DOHH2 (cell line): ENCODE measurements at regions not wholly inside any gene's neighbourhood (a gene's known extent, or its start where the extent isn't known, plus 50 kb on each side); places are given as distances from the start of the nearest gene placed in this dataset.

ENCODE experiments used
- H3F3A ChIP-seq: fragments of 200-600 bp; sonication (generic), shearing (Covaris generic); 2 replicates; pipeline ENCODE4 v1.6.0; 2016; ENCODE audit warnings: antibody characterized with exemption, mild to moderate bottlenecking; ENCODE audit not compliant: control insufficient read depth, insufficient read depth
- H3K27ac ChIP-seq: fragments of 200-600 bp; sonication (generic); 2 replicates; pipeline ENCODE4 v1.5.1; 2014; ENCODE audit warnings: low read depth, mild to moderate bottlenecking, low read length, moderate library complexity
- H3K27me3 ChIP-seq: fragments of 200-600 bp; sonication (generic); 2 replicates; pipeline ENCODE4 v1.6.1; 2014; ENCODE audit warnings: mild to moderate bottlenecking, low read length, mixed read lengths; ENCODE audit not compliant: control insufficient read depth
- H3K36me3 ChIP-seq: fragments of 200-600 bp; sonication (generic); 2 replicates; pipeline ENCODE4 v1.6.1; 2014; ENCODE audit warnings: mild to moderate bottlenecking, low read length, moderate library complexity, mixed read lengths; ENCODE audit not compliant: control insufficient read depth
- H3K4me1 ChIP-seq: fragments of 200-600 bp; sonication (generic); 2 replicates; pipeline ENCODE4 v1.6.1; 2014; ENCODE audit warnings: mild to moderate bottlenecking, low read length, mixed read lengths; ENCODE audit not compliant: control insufficient read depth
- H3K4me2 ChIP-seq: fragments of 200-600 bp; sonication (generic); 2 replicates; pipeline ENCODE4 v1.6.0; 2014; ENCODE audit warnings: mild to moderate bottlenecking, low read length, moderate library complexity
- H3K4me3 ChIP-seq: fragments of 200-600 bp; sonication (generic); 2 replicates; pipeline ENCODE4 v1.5.1; 2014; ENCODE audit warnings: mild to moderate bottlenecking, low read length, mixed read lengths
- H3K79me2 ChIP-seq: fragments of 200-600 bp; sonication (generic); 2 replicates; pipeline ENCODE4 v1.6.1; 2014; ENCODE audit warnings: mild to moderate bottlenecking, low read length, mixed read lengths; ENCODE audit not compliant: control insufficient read depth
- H3K9me2 ChIP-seq: fragments of 200-600 bp; sonication (generic); replicated peaks from 2 replicates; pipeline ENCODE4 v1.6.1; 2014; ENCODE audit warnings: mild to moderate bottlenecking, low read length, mixed read lengths; ENCODE audit not compliant: control insufficient read depth
- H3K9me3 ChIP-seq: fragments of 200-600 bp; sonication (generic); 2 replicates; pipeline ENCODE4 v1.6.1; 2014; ENCODE audit warnings: antibody characterized with exemption, low read length, mixed read lengths; ENCODE audit not compliant: control insufficient read depth, insufficient read depth
- H4K20me1 ChIP-seq: fragments of 200-600 bp; sonication (generic); 2 replicates; pipeline ENCODE4 v1.6.0; 2014; ENCODE audit warnings: low read depth, mild to moderate bottlenecking, antibody characterized with exemption, low read length, moderate library complexity; ENCODE audit not compliant: control insufficient read depth, insufficient read depth
- CTCF ChIP-seq: fragments of 200-600 bp; sonication (generic); IDR thresholded peaks from one replicate; pipeline ENCODE4 v1.5.1; 2014; ENCODE audit warnings: antibody characterized with exemption, mild to moderate bottlenecking, low read depth, low read length; ENCODE audit not compliant: poor library complexity, severe bottlenecking
- EZH2phosphoT487 ChIP-seq: fragments of 200-600 bp; sonication (generic); IDR thresholded peaks from 2 replicates; pipeline ENCODE4 v1.6.1; 2017; ENCODE audit warnings: borderline replicate concordance, mild to moderate bottlenecking, antibody characterized with exemption, low read length, moderate library complexity, mixed read lengths

DNA sequence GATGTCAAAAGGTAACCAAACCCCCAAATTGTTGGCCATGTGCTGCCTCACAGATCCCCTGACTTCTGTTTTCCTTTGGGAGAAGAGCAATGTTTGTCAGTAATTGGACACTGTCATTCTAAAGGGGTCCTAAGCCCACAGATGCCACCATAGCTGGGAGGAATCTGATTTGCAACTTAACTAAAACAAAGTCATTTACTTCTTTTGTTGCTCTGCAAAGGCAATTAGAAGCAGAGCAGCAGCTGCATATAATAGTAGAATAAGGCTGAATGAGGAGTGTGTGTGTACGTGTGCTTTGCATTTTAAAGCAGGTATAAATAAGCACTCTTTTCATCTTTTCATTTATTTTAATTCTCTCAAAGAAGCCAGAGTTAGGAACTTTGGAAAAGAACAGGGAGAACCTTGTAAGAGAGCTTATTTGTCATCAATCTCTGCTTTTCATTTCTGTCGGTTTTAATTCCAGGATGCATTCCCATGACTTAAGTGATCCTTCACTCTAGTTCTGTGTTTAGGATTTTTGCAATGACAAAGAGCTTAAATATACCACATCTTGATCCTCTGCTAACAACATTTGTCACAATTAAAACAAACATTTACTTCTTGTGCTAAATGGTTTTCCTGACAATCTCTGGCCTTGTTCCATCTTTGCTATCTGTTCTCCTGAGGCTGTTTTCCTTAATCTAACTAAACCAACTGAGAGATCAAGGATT, 530.2 kb upstream of the CBLB start:
- Histone ChIP-seq H4K20me1 (no peaks in the 10 kb centered on the region), H3K79me2 (no peaks in the 10 kb centered on the region), H3K9me2 (no peaks in the 10 kb centered on the region), H3K4me1 (peaks cover 5% of the 10 kb centered on the region), H3K27me3 (no peaks in the 10 kb centered on the region), H3K4me2 (no peak overlapping the region), H3K9me3 (no peaks in the 10 kb centered on the region), H3K36me3 (no peaks in the 10 kb centered on the region), H3K4me3 (no peak overlapping the region), H3F3A (no peaks in the 10 kb centered on the region), H3K27ac (no peak overlapping the region)
- no peak for TF ChIP-seq CTCF
- no peak for TF ChIP-seq EZH2phosphoT487

GRCh38 chr3:106399761-106400160, 530.9 kb upstream of the CBLB start:
- Histone ChIP-seq H3K4me2 (no peak overlapping the region), H3K9me3 (no peaks in the 10 kb centered on the region), H3K36me3 (no peaks in the 10 kb centered on the region), H3F3A (no peaks in the 10 kb centered on the region), H3K79me2 (no peaks in the 10 kb centered on the region), H4K20me1 (no peaks in the 10 kb centered on the region), H3K4me1 (peaks cover 10% of the 10 kb centered on the region), H3K27ac (no peak overlapping the region), H3K9me2 (no peaks in the 10 kb centered on the region), H3K27me3 (no peaks in the 10 kb centered on the region), H3K4me3 (no peak overlapping the region)
- no peak for TF ChIP-seq EZH2phosphoT487
- no peak for TF ChIP-seq CTCF

GRCh38 chr3:106401666-106402490, 533.1 kb upstream of the CBLB start:
- H3K4me1 ChIP-seq: peaks cover 10% of the 10 kb centered on the region
- H3K27me3 ChIP-seq: no peaks in the 10 kb centered on the region
- no peak overlapping the region for H3K27ac ChIP-seq
- no peak overlapping the region for H3K4me2 ChIP-seq
- no peaks in the 10 kb centered on the region for H4K20me1 ChIP-seq
- no peaks in the 10 kb centered on the region for H3K79me2 ChIP-seq
- H3K4me3 ChIP-seq: no peak overlapping the region
- H3K9me3 ChIP-seq: no peaks in the 10 kb centered on the region
- no peaks in the 10 kb centered on the region for H3F3A ChIP-seq
- H3K9me2 ChIP-seq: no peaks in the 10 kb centered on the region
- TF ChIP-seq CTCF (no peak), EZH2phosphoT487 (no peak)
- no peaks in the 10 kb centered on the region for H3K36me3 ChIP-seq
